ENCODE measurements at regions not wholly inside any gene's neighbourhood (a gene's known extent, or its start where the extent isn't known, plus 50 kb on each side); places are given as distances from the start of the nearest gene placed in this dataset.

- TF ChIP-seq CSRNP3 (CRISPR knock-in tag; IDR thresholded peaks at IDR 0.05) (no peak), ISL1 (CRISPR knock-in tag; IDR thresholded peaks at IDR 0.05) (no peak), ZFP3 (CRISPR knock-in tag; IDR thresholded peaks at IDR 0.05) (no peak), ZC3H10 (CRISPR knock-in tag; IDR thresholded peaks at IDR 0.05) (no peak), SNAI2 (CRISPR knock-in tag; IDR thresholded peaks at IDR 0.05) (no peak)
These were observed 1445.7 kb upstream of the CADM2 start for GRCh38 chr3:83513051-83513450.

GRCh38 chr3:83513677-83514076 is 1445.1 kb upstream of the CADM2 start:
- no peak for ATAC-seq
- TF ChIP-seq ISL1 (CRISPR knock-in tag; IDR thresholded peaks at IDR 0.05), result no peak
- TF ChIP-seq PPARA (CRISPR knock-in tag; IDR thresholded peaks at IDR 0.05; ENCODE audit: borderline replicate concordance), result no peak
- no peak for TF ChIP-seq ARNTL (CRISPR knock-in tag; IDR thresholded peaks at IDR 0.05; ENCODE audit: borderline replicate concordance, low read depth)
- TF ChIP-seq CREB5 (CRISPR knock-in tag; IDR thresholded peaks at IDR 0.05; ENCODE audit: low read depth), result no peak
- TF ChIP-seq TCF4 (CRISPR knock-in tag; IDR thresholded peaks at IDR 0.05; ENCODE audit: borderline replicate concordance), result no peak
- no peak for TF ChIP-seq ZNF70 (CRISPR knock-in tag; IDR thresholded peaks at IDR 0.05)
- no peak for TF ChIP-seq ZNF8 (CRISPR knock-in tag; IDR thresholded peaks at IDR 0.05)
- no peak for TF ChIP-seq CSRNP3 (CRISPR knock-in tag; IDR thresholded peaks at IDR 0.05)
- no peak for TF ChIP-seq TOX (CRISPR knock-in tag; IDR thresholded peaks at IDR 0.05; ENCODE audit: borderline replicate concordance)
- no peak for TF ChIP-seq RARB (CRISPR knock-in tag; IDR thresholded peaks at IDR 0.05)
- TF ChIP-seq CSDC2 (CRISPR knock-in tag; IDR thresholded peaks at IDR 0.05), result no peak
- no peak for TF ChIP-seq SNAI2 (CRISPR knock-in tag; IDR thresholded peaks at IDR 0.05)
- TF ChIP-seq TSHZ2 (CRISPR knock-in tag; IDR thresholded peaks at IDR 0.05), result no peak
- no peak for TF ChIP-seq ZFP3 (CRISPR knock-in tag; IDR thresholded peaks at IDR 0.05)
- TF ChIP-seq ZFP30 (CRISPR knock-in tag; IDR thresholded peaks at IDR 0.05), result no peak
- TF ChIP-seq ZNF565 (CRISPR knock-in tag; conservative IDR thresholded peaks at IDR 0.05; ENCODE audit: low read depth), result no peak
- no peak for TF ChIP-seq POU6F1 (CRISPR knock-in tag; IDR thresholded peaks at IDR 0.05; ENCODE audit: borderline replicate concordance, low read depth)
- TF ChIP-seq GLIS3 (CRISPR knock-in tag; IDR thresholded peaks at IDR 0.05), result no peak
- no peak for TF ChIP-seq OSR1 (CRISPR knock-in tag; IDR thresholded peaks at IDR 0.05)

More at GRCh38 chr3:83513051-83513450, 1445.7 kb upstream of the CADM2 start:
- no peak for ATAC-seq

- TF ChIP-seq GLIS3 (CRISPR knock-in tag; IDR thresholded peaks at IDR 0.05), result no peak
- no peak for TF ChIP-seq ZFP30 (CRISPR knock-in tag; IDR thresholded peaks at IDR 0.05)
- no peak for TF ChIP-seq ZNF8 (CRISPR knock-in tag; IDR thresholded peaks at IDR 0.05)
- no peak for TF ChIP-seq SNAI2 (CRISPR knock-in tag; IDR thresholded peaks at IDR 0.05)
- TF ChIP-seq OSR1 (CRISPR knock-in tag; IDR thresholded peaks at IDR 0.05), result no peak
- no peak for TF ChIP-seq TCF4 (CRISPR knock-in tag; IDR thresholded peaks at IDR 0.05; ENCODE audit: borderline replicate concordance)
- TF ChIP-seq BACH2 (CRISPR knock-in tag; IDR thresholded peaks at IDR 0.05; ENCODE audit: borderline replicate concordance), result no peak
- no peak for TF ChIP-seq ARNTL (CRISPR knock-in tag; IDR thresholded peaks at IDR 0.05; ENCODE audit: borderline replicate concordance, low read depth)
- TF ChIP-seq ZFP3 (CRISPR knock-in tag; IDR thresholded peaks at IDR 0.05), result no peak
- TF ChIP-seq TSHZ2 (CRISPR knock-in tag; IDR thresholded peaks at IDR 0.05), result no peak
- TF ChIP-seq ISL1 (CRISPR knock-in tag; IDR thresholded peaks at IDR 0.05), result no peak
- no peak for TF ChIP-seq CREB5 (CRISPR knock-in tag; IDR thresholded peaks at IDR 0.05; ENCODE audit: low read depth)
- TF ChIP-seq CSDC2 (CRISPR knock-in tag; IDR thresholded peaks at IDR 0.05), result no peak
- no peak for ATAC-seq
These were observed 1444.5 kb upstream of the CADM2 start for GRCh38 chr3:83514130-83514914.
